Immature natural killer cell (primary cell): ENCODE measurements at regions not wholly inside any gene's neighbourhood (a gene's known extent, or its start where the extent isn't known, plus 50 kb on each side); places are given as distances from the start of the nearest gene placed in this dataset.

Source experiments
- DNase-seq, 3 donors: peaks; one replicate each; pipeline ENCODE4 v3.0.0; 2022; ENCODE audit warnings: mixed read lengths in 1 of 3
- H3K27ac Mint-ChIP-seq, 6 donors: one replicate each; pipeline ENCODE4 v1.8.0; 2020; ENCODE audit warnings: mixed read lengths in 6 of 6, mild to moderate bottlenecking in 5 of 6, inconsistent platforms in 4 of 6, moderate library complexity in 3 of 6
- H3K27me3 Mint-ChIP-seq, 3 donors: one replicate each; pipeline ENCODE4 v1.8.0; 2020 to 2021; ENCODE audit warnings: low read depth in 3 of 3, mild to moderate bottlenecking in 3 of 3, mixed read lengths in 3 of 3, moderate library complexity in 3 of 3, inconsistent platforms in 1 of 3
- H3K36me3 Mint-ChIP-seq, 3 donors: one replicate each; pipeline ENCODE4 v1.8.0; 2020; ENCODE audit warnings: mixed read lengths in 3 of 3, inconsistent platforms in 2 of 3, mild to moderate bottlenecking in 2 of 3
- H3K4me1 Mint-ChIP-seq, 2 donors: one replicate each; pipeline ENCODE4 v1.8.0; 2020; ENCODE audit warnings: inconsistent platforms in 2 of 2, mild to moderate bottlenecking in 2 of 2, mixed read lengths in 2 of 2, moderate library complexity in 1 of 2
- H3K4me3 Mint-ChIP-seq, 5 donors: one replicate each; pipeline ENCODE4 v1.8.0; 2020; ENCODE audit warnings: mild to moderate bottlenecking in 5 of 5, mixed read lengths in 5 of 5, inconsistent platforms in 3 of 5, moderate library complexity in 3 of 5
- H3K9me3 Mint-ChIP-seq, 6 donors: one replicate each; pipeline ENCODE4 v1.8.0; 2020; ENCODE audit warnings: mild to moderate bottlenecking in 6 of 6, mixed read lengths in 6 of 6, inconsistent platforms in 4 of 6, moderate library complexity in 3 of 6

GRCh38 chr2:12180031-12180430 is 433.6 kb downstream of the LPIN1 start:
- H3K27ac Mint-ChIP-seq = no peak overlapping the region
- peaks cover 36 to 43% of the 10 kb centered on the region in 2 donors for H3K4me1 Mint-ChIP-seq

GRCh38 chr2:12183032-12183645 is 436.7 kb downstream of the LPIN1 start:
- Mint-ChIP-seq H3K4me3 (no peak overlapping the region), H3K9me3 (peaks cover 0 to 2% (median 0%) of the 10 kb centered on the region in 6 donors), H3K27me3 (peaks cover 2 to 13% (median 9%) of the 10 kb centered on the region in 3 donors), H3K36me3 (peaks cover 0 to 33% (median 0%) of the 10 kb centered on the region in 3 donors), H3K27ac (no peak overlapping the region), H3K4me1 (peaks cover 13 to 14% of the 10 kb centered on the region in 2 donors)
- no peak for DNase-seq

More at GRCh38 chr2:12180031-12180430, 433.6 kb downstream of the LPIN1 start:
- no peak for DNase-seq
- H3K27me3 Mint-ChIP-seq = peaks cover 14 to 17% (median 16%) of the 10 kb centered on the region in 3 donors
- H3K4me3 Mint-ChIP-seq = no peak overlapping the region
- H3K36me3 Mint-ChIP-seq = peaks cover 0 to 15% (median 0%) of the 10 kb centered on the region in 3 donors
- H3K9me3 Mint-ChIP-seq = peaks cover 0 to under 1% (median 0%) of the 10 kb centered on the region in 6 donors

- Mint-ChIP-seq H3K9me3 (peaks cover 0 to 17% (median 9%) of the 10 kb centered on the region in 6 donors), H3K4me3 (no peak overlapping the region), H3K36me3 (peaks cover 3 to 5% (median 3%) of the 10 kb centered on the region in 3 donors), H3K4me1 (peaks cover 23 to 32% of the 10 kb centered on the region in 2 donors), H3K27ac (peak overlapping the region in 1 of 6 donors; percentile 9), H3K27me3 (peaks cover 3 to 12% (median 5%) of the 10 kb centered on the region in 3 donors)
- no peak for DNase-seq
Measured at GRCh38 chr2:12192762-12193161, 446.3 kb downstream of the LPIN1 start.

- H3K9me3 Mint-ChIP-seq = peaks cover 0 to 25% (median 14%) of the 10 kb centered on the region in 6 donors
- no peak overlapping the region for H3K4me3 Mint-ChIP-seq
- no peak overlapping the region for H3K27ac Mint-ChIP-seq
- H3K36me3 Mint-ChIP-seq = peaks cover 0 to 3% (median 3%) of the 10 kb centered on the region in 3 donors
- DNase-seq = no peak
- H3K4me1 Mint-ChIP-seq = peaks cover 26 to 38% of the 10 kb centered on the region in 2 donors
- peaks cover 2 to 15% (median 3%) of the 10 kb centered on the region in 3 donors for H3K27me3 Mint-ChIP-seq
Measured at GRCh38 chr2:12194968-12195367, 448.5 kb downstream of the LPIN1 start.

GRCh38 chr2:12196495-12196894 is 450.1 kb downstream of the LPIN1 start:
- peak overlapping the region in 1 of 6 donors; percentile 3 for H3K27ac Mint-ChIP-seq
- H3K4me1 Mint-ChIP-seq = peaks cover 26 to 38% of the 10 kb centered on the region in 2 donors
- peaks cover 0 to 3% (median 3%) of the 10 kb centered on the region in 3 donors for H3K36me3 Mint-ChIP-seq
- H3K4me3 Mint-ChIP-seq = peak overlapping the region in 1 of 5 donors; percentile 28
- no peak for DNase-seq
- peaks cover 0 to 25% (median 14%) of the 10 kb centered on the region in 6 donors for H3K9me3 Mint-ChIP-seq
- H3K27me3 Mint-ChIP-seq = peaks cover 2 to 15% (median 3%) of the 10 kb centered on the region in 3 donors

GRCh38 chr2:12197133-12197532 is 450.7 kb downstream of the LPIN1 start:
- peaks cover 0 to 3% (median 3%) of the 10 kb centered on the region in 3 donors for H3K36me3 Mint-ChIP-seq
- H3K27ac Mint-ChIP-seq = no peak overlapping the region
- DNase-seq = peak in 1 of 3 donors; percentile 10

GRCh38 chr2:12199491-12200211 is 453.2 kb downstream of the LPIN1 start:
- peaks cover 2 to 12% (median 10%) of the 10 kb centered on the region in 3 donors for H3K27me3 Mint-ChIP-seq
- peaks cover 0 to 25% (median 14%) of the 10 kb centered on the region in 6 donors for H3K9me3 Mint-ChIP-seq
- no peak overlapping the region for H3K4me3 Mint-ChIP-seq
- DNase-seq = no peak
- H3K4me1 Mint-ChIP-seq = peaks cover 17 to 21% of the 10 kb centered on the region in 2 donors
- peaks cover 0 to 5% (median 0%) of the 10 kb centered on the region in 3 donors for H3K36me3 Mint-ChIP-seq
- no peak overlapping the region for H3K27ac Mint-ChIP-seq

More at GRCh38 chr2:12197133-12197532, 450.7 kb downstream of the LPIN1 start:
- peak overlapping the region in 2 of 5 donors; percentile 18 to 25 for H3K4me3 Mint-ChIP-seq
- peaks cover 0 to 25% (median 14%) of the 10 kb centered on the region in 6 donors for H3K9me3 Mint-ChIP-seq
- H3K4me1 Mint-ChIP-seq = peaks cover 26 to 38% of the 10 kb centered on the region in 2 donors
- H3K27me3 Mint-ChIP-seq = peaks cover 2 to 17% (median 4%) of the 10 kb centered on the region in 3 donors

GRCh38 chr2:12201369-12201768 is 454.9 kb downstream of the LPIN1 start:
- no peak overlapping the region for H3K4me3 Mint-ChIP-seq
- DNase-seq = no peak
- H3K4me1 Mint-ChIP-seq = peaks cover 15 to 17% of the 10 kb centered on the region in 2 donors
- peaks cover 0 to 11% (median 0%) of the 10 kb centered on the region in 3 donors for H3K36me3 Mint-ChIP-seq
- H3K9me3 Mint-ChIP-seq = peaks cover 0 to 22% (median 14%) of the 10 kb centered on the region in 6 donors
- no peak overlapping the region for H3K27ac Mint-ChIP-seq
- H3K27me3 Mint-ChIP-seq = peaks cover 4 to 10% (median 10%) of the 10 kb centered on the region in 3 donors

- Mint-ChIP-seq H3K4me3 (no peak overlapping the region), H3K27ac (no peak overlapping the region), H3K4me1 (peaks cover 4 to 6% of the 10 kb centered on the region in 2 donors), H3K27me3 (peaks cover 2 to 7% (median 7%) of the 10 kb centered on the region in 3 donors), H3K36me3 (peaks cover 0 to 11% (median 3%) of the 10 kb centered on the region in 3 donors), H3K9me3 (peaks cover 0 to 10% (median 5%) of the 10 kb centered on the region in 6 donors)
- no peak for DNase-seq
Measured at GRCh38 chr2:12202313-12203075, 456.1 kb downstream of the LPIN1 start.

GRCh38 chr2:12203528-12203927 is 457.1 kb downstream of the LPIN1 start:
- Mint-ChIP-seq H3K4me3 (no peak overlapping the region), H3K4me1 (no peaks in the 10 kb centered on the region), H3K27ac (no peak overlapping the region), H3K9me3 (peaks cover 0 to 2% (median under 1%) of the 10 kb centered on the region in 6 donors), H3K36me3 (peaks cover 0 to 11% (median 3%) of the 10 kb centered on the region in 3 donors), H3K27me3 (peaks cover 2 to 7% (median 2%) of the 10 kb centered on the region in 3 donors)
- DNase-seq = no peak

GRCh38 chr2:12205086-12205485 is 458.7 kb downstream of the LPIN1 start:
- peaks cover 0 to 11% (median 3%) of the 10 kb centered on the region in 3 donors for H3K36me3 Mint-ChIP-seq
- H3K27ac Mint-ChIP-seq = no peak overlapping the region
- peaks cover 0 to 2% (median 0%) of the 10 kb centered on the region in 6 donors for H3K9me3 Mint-ChIP-seq
- H3K4me3 Mint-ChIP-seq = no peak overlapping the region
- DNase-seq = no peak
- peaks cover 2 to 9% (median 2%) of the 10 kb centered on the region in 3 donors for H3K27me3 Mint-ChIP-seq
- H3K4me1 Mint-ChIP-seq = no peaks in the 10 kb centered on the region

GRCh38 chr2:12207491-12207890 is 461.1 kb downstream of the LPIN1 start:
- Mint-ChIP-seq H3K36me3 (peaks cover 0 to 11% (median 3%) of the 10 kb centered on the region in 3 donors), H3K9me3 (peaks cover 0 to 2% (median 0%) of the 10 kb centered on the region in 6 donors), H3K27ac (no peak overlapping the region), H3K4me1 (no peaks in the 10 kb centered on the region), H3K4me3 (no peak overlapping the region), H3K27me3 (peaks cover 2 to 6% (median 4%) of the 10 kb centered on the region in 3 donors)
- no peak for DNase-seq
